ENCODE measurements at regions not wholly inside any gene's neighbourhood (a gene's known extent, or its start where the extent isn't known, plus 50 kb on each side); places are given as distances from the start of the nearest gene placed in this dataset.

DNA sequence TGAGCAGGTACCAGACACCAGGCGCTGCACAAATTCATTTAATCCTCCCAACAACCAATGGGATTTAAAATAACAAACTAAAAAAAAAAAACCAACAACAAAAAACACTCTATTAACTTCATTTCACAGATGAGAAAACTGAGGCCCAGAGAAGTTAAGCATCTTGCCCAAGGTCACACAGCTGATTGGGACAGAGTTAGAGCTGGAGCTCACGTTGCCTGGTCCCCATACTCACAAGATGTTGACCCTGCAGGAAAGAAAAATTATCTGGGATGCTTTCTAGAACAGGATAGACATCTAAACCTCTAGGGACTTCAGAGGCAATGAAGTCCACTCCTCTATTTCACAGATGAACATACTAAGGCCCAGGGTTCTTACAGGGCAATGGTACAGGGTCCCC, 175.3 kb downstream of the PSMG1 start:
- TF ChIP-seq, protein P1, sequence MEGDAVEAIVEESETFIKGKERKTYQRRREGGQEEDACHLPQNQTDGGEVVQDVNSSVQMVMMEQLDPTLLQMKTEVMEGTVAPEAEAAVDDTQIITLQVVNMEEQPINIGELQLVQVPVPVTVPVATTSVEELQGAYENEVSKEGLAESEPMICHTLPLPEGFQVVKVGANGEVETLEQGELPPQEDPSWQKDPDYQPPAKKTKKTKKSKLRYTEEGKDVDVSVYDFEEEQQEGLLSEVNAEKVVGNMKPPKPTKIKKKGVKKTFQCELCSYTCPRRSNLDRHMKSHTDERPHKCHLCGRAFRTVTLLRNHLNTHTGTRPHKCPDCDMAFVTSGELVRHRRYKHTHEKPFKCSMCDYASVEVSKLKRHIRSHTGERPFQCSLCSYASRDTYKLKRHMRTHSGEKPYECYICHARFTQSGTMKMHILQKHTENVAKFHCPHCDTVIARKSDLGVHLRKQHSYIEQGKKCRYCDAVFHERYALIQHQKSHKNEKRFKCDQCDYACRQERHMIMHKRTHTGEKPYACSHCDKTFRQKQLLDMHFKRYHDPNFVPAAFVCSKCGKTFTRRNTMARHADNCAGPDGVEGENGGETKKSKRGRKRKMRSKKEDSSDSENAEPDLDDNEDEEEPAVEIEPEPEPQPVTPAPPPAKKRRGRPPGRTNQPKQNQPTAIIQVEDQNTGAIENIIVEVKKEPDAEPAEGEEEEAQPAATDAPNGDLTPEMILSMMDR (IDR thresholded peaks at IDR 0.05; ENCODE audit: borderline replicate concordance, extremely low read depth, low read length, poor library complexity, severe bottlenecking): no peak
- TF ChIP-seq EZH2 (IDR thresholded peaks at IDR 0.05; ENCODE audit: borderline replicate concordance, low read depth, low read length, severe bottlenecking): no peak
